AG04450 (cell line): ENCODE measurements at regions not wholly inside any gene's neighbourhood (a gene's known extent, or its start where the extent isn't known, plus 50 kb on each side); places are given as distances from the start of the nearest gene placed in this dataset.

Experiments used
- CTCF ChIA-PET: fragments of 300-600, 350-600 bp; formaldehyde crosslinking; extraction: SDS; loops from one replicate; lab custom pipeline; 2022; ENCODE audit warnings: antibody characterized with exemption, inconsistent platforms; lab: Charles Lee
- POLR2A ChIA-PET: fragments of 350-600 bp; formaldehyde crosslinking; extraction: SDS; loops from one replicate; lab custom pipeline; 2021; ENCODE audit warnings: antibody characterized with exemption, inconsistent platforms; lab: Yijun Ruan, JAX
- DNase-seq: peaks from one replicate; pipeline ENCODE4 v3.0.0-alpha.2; 2011; ENCODE audit warnings: low read depth, low spot score
- H3K27ac ChIP-seq: one replicate; pipeline ENCODE4 v1.5.1; 2012; ENCODE audit warnings: low read depth, low read length, control low read depth
- H3K27me3 ChIP-seq: one replicate; pipeline ENCODE4 v1.6.0; 2012; ENCODE audit warnings: low read length; ENCODE audit not compliant: control insufficient read depth, insufficient read depth
- H3K4me3 ChIP-seq: 2 replicates; pipeline ENCODE4 v1.5.1; 2011; ENCODE audit warnings: mild to moderate bottlenecking, low read depth, low read length, control low read depth
- H3K9me3 ChIP-seq: 2 replicates; pipeline ENCODE4 v1.5.1; 2012; ENCODE audit warnings: low read length; ENCODE audit not compliant: control insufficient read depth, insufficient read depth
- TF ChIP-seq, protein P1 (sequence below): IDR thresholded peaks from 2 replicates; pipeline ENCODE4 v1.5.1; 2011; ENCODE audit warnings: low read depth, low read length, control low read depth, inconsistent platforms

DNA sequence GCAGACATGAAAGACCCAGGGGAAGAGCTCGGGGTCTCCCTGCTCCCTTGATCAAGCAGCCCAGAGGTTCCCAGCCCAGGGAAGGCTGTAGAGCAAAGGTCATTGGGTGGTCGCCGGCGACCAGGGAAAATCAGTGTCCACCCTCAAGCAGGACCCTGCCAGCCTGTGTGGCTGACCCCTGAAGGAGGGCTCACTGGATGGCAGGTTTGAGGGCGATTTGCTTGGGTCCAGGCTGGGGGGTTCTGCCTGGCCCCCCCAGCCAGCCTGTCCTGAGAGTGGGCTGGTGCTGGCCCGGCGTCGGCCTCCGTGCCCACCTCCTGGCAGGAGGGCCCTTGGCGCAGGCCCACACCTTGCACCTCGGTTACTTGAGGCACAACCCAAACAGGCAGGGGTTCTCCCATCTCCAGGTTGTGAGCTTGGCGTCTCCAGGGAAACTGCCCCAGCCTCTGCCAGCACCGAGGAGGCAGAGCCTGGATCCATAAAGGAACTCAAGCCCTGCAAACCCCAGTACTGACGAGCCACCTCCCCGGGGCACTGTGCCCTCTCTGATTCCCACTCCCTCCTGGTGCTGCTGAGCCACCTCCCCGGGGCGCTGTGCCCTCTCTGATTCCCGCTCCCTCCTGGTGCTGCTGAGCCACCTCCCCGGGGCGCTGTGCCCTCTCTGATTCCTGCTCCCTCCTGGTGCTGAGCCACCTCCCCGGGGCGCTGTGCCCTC lies 329.0 kb upstream of the SFSWAP start:
- Histone ChIP-seq H3K9me3 (peaks cover 85% of the 10 kb centered on the region), H3K4me3 (no peak overlapping the region), H3K27me3 (no peaks in the 10 kb centered on the region), H3K27ac (no peak overlapping the region)
- DNase-seq, result no peak
- POLR2A ChIA-PET, result no interaction called here
- TF ChIP-seq, protein P1, sequence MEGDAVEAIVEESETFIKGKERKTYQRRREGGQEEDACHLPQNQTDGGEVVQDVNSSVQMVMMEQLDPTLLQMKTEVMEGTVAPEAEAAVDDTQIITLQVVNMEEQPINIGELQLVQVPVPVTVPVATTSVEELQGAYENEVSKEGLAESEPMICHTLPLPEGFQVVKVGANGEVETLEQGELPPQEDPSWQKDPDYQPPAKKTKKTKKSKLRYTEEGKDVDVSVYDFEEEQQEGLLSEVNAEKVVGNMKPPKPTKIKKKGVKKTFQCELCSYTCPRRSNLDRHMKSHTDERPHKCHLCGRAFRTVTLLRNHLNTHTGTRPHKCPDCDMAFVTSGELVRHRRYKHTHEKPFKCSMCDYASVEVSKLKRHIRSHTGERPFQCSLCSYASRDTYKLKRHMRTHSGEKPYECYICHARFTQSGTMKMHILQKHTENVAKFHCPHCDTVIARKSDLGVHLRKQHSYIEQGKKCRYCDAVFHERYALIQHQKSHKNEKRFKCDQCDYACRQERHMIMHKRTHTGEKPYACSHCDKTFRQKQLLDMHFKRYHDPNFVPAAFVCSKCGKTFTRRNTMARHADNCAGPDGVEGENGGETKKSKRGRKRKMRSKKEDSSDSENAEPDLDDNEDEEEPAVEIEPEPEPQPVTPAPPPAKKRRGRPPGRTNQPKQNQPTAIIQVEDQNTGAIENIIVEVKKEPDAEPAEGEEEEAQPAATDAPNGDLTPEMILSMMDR, result no peak
- CTCF ChIA-PET, result no interaction called here

DNA sequence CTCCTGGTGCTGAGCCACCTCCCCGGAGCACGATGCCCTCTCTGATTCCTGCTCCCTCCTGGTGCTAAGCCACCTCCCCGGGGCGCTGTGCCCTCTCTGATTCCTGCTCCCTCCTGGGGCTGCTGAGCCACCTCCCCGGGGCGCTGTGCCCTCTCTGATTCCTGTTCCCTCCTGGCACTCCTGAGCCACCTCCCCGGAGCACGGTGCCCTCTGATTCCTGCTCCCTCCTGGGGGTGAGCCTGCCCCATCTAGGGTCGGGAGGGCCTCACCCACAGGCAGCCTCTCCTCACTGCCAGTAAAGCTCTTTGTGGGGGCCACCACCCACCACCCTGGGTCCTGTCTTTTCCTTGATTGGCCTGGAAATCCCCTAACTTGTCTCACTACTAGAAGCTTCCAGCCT lies 327.6 kb upstream of the SFSWAP start:
- H3K27ac ChIP-seq, result no peak overlapping the region
- DNase-seq, result no peak
- POLR2A ChIA-PET, result no interaction called here
- peaks cover 93% of the 10 kb centered on the region for H3K9me3 ChIP-seq
- TF ChIP-seq, protein P1, result no peak
- H3K4me3 ChIP-seq, result no peak overlapping the region
- no peaks in the 10 kb centered on the region for H3K27me3 ChIP-seq
- CTCF ChIA-PET, result no interaction called here

DNA sequence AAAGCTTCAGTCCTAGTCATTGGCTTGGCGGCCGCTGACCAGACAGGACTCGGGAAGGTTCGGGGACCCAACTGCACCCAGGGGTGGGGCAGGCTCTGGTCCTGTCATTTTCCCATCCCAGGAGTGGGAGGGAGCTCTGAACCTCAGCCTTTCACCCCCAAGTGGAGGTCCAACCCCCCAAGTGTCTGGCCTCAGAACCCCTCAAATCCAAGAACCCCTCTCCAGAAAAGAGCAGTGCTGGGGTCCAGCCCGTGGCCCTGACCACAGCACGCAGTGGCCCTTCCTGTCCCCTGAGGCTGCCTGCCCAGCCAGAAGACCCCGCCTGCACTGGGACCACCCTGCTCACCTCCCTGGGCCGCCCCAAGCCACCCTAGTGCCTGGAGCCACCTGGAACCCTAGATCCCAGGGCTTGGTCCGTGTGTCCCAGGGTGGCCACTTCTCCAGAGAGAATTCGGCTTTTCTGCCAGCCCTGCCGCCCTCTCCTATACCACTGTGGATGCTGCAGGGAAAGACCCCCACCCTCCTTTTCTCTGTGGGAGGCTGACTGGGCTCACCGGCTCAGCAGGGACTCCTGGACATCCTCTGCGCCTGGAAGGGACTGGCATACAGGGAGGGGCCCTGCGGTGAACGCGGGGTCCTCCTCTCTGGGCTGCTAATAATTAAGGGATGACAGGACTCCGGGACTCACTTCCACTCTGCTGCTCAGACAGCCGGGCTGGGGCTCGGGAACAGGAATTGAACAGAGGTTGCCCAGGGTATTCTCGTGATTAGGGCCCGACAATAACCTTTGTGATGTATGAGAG lies 326.9 kb upstream of the SFSWAP start:
- Histone ChIP-seq H3K27ac (no peak overlapping the region), H3K27me3 (no peaks in the 10 kb centered on the region), H3K4me3 (no peak overlapping the region), H3K9me3 (peaks cover 90% of the 10 kb centered on the region)
- TF ChIP-seq, protein P1, result no peak
- DNase-seq, result no peak
- ChIA-PET CTCF (interaction anchor here (0.6 kb wide), 1 partner anchor 158 kb away, joined by 7 read pairs; no protein-coding TSS in a partner anchor), POLR2A (no interaction called here)

DNA sequence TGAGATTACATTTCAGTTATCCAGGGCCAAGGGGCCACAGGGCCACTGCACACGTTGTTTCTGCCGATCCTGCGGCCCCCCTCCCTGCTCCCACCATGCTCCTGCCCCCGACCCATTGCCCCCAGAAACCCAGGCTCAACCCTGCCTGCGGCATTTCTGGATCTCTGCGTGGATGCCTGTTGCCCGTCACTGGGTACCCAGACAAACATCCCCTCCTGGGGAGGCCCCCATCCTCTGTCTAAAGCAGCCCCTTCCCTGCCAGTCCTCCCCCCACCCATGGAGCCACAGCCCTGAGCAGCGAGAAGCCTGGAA lies 326.4 kb upstream of the SFSWAP start:
- CTCF ChIA-PET, result no interaction called here
- peaks cover 90% of the 10 kb centered on the region for H3K9me3 ChIP-seq
- TF ChIP-seq, protein P1, result no peak
- POLR2A ChIA-PET, result no interaction called here
- H3K27me3 ChIP-seq, result no peaks in the 10 kb centered on the region
- H3K27ac ChIP-seq, result no peak overlapping the region
- DNase-seq, result no peak
- H3K4me3 ChIP-seq, result no peak overlapping the region
